ENCODE measurements at regions not wholly inside any gene's neighbourhood (a gene's known extent, or its start where the extent isn't known, plus 50 kb on each side); places are given as distances from the start of the nearest gene placed in this dataset.
"Not testable (repeated sequence)": the region's sequence is repeated elsewhere in the genome, so short reads cannot be mapped to it uniquely, and the experiment has no call there.

- no peak for DNase-seq
Observed at GRCh38 chrX:39787999-39788398, 309.8 kb downstream of the BCOR start.

- DNase-seq, result no peak
Observed at GRCh38 chrX:39788521-39788920, 309.2 kb downstream of the BCOR start.

GRCh38 chrX:39791691-39792090, 306.1 kb downstream of the BCOR start:
- no peak for DNase-seq

- DNase-seq, result no peak
Observed at GRCh38 chrX:39795605-39796004, 302.2 kb downstream of the BCOR start.

GRCh38 chrX:39796856-39797255, 300.9 kb downstream of the BCOR start:
- DNase-seq, result no peak

GRCh38 chrX:39798488-39798887, 299.3 kb downstream of the BCOR start:
- not testable (repeated sequence) for DNase-seq

GRCh38 chrX:39802354-39802753, 295.4 kb downstream of the BCOR start:
- no peak for DNase-seq

- no peak for DNase-seq
Observed at GRCh38 chrX:39802908-39803307, 294.9 kb downstream of the BCOR start.

GRCh38 chrX:39805022-39805421, 292.7 kb downstream of the BCOR start:
- DNase-seq, result no peak

- DNase-seq, result no peak
Observed at GRCh38 chrX:39805825-39806224, 291.9 kb downstream of the BCOR start.

GRCh38 chrX:39808471-39808917, 289.3 kb downstream of the BCOR start:
- DNase-seq, result no peak

- no peak for DNase-seq
Observed at GRCh38 chrX:39809331-39809730, 288.4 kb downstream of the BCOR start.

GRCh38 chrX:39810901-39811300, 286.9 kb downstream of the BCOR start:
- DNase-seq, result no peak

- no peak for DNase-seq
Observed at GRCh38 chrX:39811376-39811775, 286.4 kb downstream of the BCOR start.

GRCh38 chrX:39813631-39814277, 284.0 kb downstream of the BCOR start:
- no peak for DNase-seq

GRCh38 chrX:39814391-39814790, 283.4 kb downstream of the BCOR start:
- no peak for DNase-seq

GRCh38 chrX:39815631-39816030, 282.1 kb downstream of the BCOR start:
- no peak for DNase-seq

- no peak for DNase-seq
Observed at GRCh38 chrX:39816871-39817731, 280.7 kb downstream of the BCOR start.

- DNase-seq, result no peak
Observed at GRCh38 chrX:39817754-39818470, 279.8 kb downstream of the BCOR start.

- no peak for DNase-seq
Observed at GRCh38 chrX:39818750-39819149, 279.0 kb downstream of the BCOR start.

- DNase-seq, result peak; percentile 11
Observed at GRCh38 chrX:39819921-39820849, 277.6 kb downstream of the BCOR start.

- no peak for DNase-seq
Observed at GRCh38 chrX:39820938-39821708, 276.6 kb downstream of the BCOR start.

Measured in DMS79 (cell line).